Spleen (tissue), 7 donors: ENCODE measurements at regions not wholly inside any gene's neighbourhood (a gene's known extent, or its start where the extent isn't known, plus 50 kb on each side); places are given as distances from the start of the nearest gene placed in this dataset.

Source experiments
- CTCF ChIP-seq, 11 experiments: fragments of 200-600 bp in 7 of 11; fragments of 450-650 bp in 4 of 11; sonication (generic) in 4 of 11; IDR thresholded peaks in 8 of 11; conservative IDR thresholded peaks in 3 of 11; 1 replicate in 7 of 11; 2 replicates in 4 of 11; pipeline versions ENCODE4 v1.4.0 to v1.8.0; 2016 to 2021; ENCODE audit warnings: antibody characterized with exemption in 11 of 11, inconsistent platforms in 4 of 11, mild to moderate bottlenecking in 1 of 11
- POLR2A ChIP-seq, 3 donors: fragments of 450-650 bp; IDR thresholded peaks; one replicate each; pipeline ENCODE4 v1.5.1; 2017; ENCODE audit warnings: antibody characterized with exemption in 3 of 3, mild to moderate bottlenecking in 1 of 3
- POLR2AphosphoS5 ChIP-seq, 3 donors: sonication (generic); formaldehyde crosslinking; IDR thresholded peaks; one replicate each; pipeline ENCODE4 v1.5.1; 2017; ENCODE audit warnings: antibody characterized with exemption in 3 of 3
- donor health status: DM: no; HTN: no; CAD: no; lungs with moderate emphysema.
- donor health status: DM: no; HTN: no; CAD: no.
- donor health status: DM: no; HTN: no; CAD: no.

GRCh38 chr9:27749838-27750237 is 176.6 kb upstream of the C9orf72 start:
- no peak for TF ChIP-seq POLR2A (IDR thresholded peaks at IDR 0.05)
- TF ChIP-seq CTCF (IDR thresholded peaks at IDR 0.05 in 8 of 11, conservative IDR thresholded peaks at IDR 0.05 in 3 of 11), result no peak
- TF ChIP-seq POLR2AphosphoS5 (IDR thresholded peaks at IDR 0.05), result no peak
